Esophagus squamous epithelium (tissue), 5 donors: ENCODE measurements at regions not wholly inside any gene's neighbourhood (a gene's known extent, or its start where the extent isn't known, plus 50 kb on each side); places are given as distances from the start of the nearest gene placed in this dataset.

Experiments
- DNase-seq: peaks from one replicate; lab custom pipeline; 2025; lab: John Stamatoyannopoulos, UW
- H3K27ac ChIP-seq, 4 donors: fragments of 200-600 bp; sonication (generic); one replicate each; pipeline ENCODE4 v1.5.1; 2016 to 2019; ENCODE audit warnings: mild to moderate bottlenecking in 1 of 4
- H3K27me3 ChIP-seq, 4 donors: fragments of 200-600 bp; sonication (generic); 1 replicate in 3 of 4; 2 replicates in 1 of 4; pipeline versions ENCODE4 v1.5.1 to v1.6.0; 2017 to 2021; ENCODE audit warnings: antibody characterized with exemption in 1 of 4
- H3K36me3 ChIP-seq, 3 donors: fragments of 200-600 bp; sonication (generic); one replicate each; pipeline ENCODE4 v1.5.1; 2016 to 2019
- H3K4me1 ChIP-seq, 3 donors: fragments of 200-600 bp; sonication (generic); one replicate each; pipeline ENCODE4 v1.5.1; 2017 to 2019
- H3K4me3 ChIP-seq, 4 donors: fragments of 200-600 bp; sonication (generic); 1 replicate in 3 of 4; 2 replicates in 1 of 4; pipeline ENCODE4 v1.5.1; 2016 to 2019; ENCODE audit warnings: mild to moderate bottlenecking in 2 of 4, moderate library complexity in 1 of 4
- H3K9me3 ChIP-seq, 3 donors: fragments of 200-600 bp; sonication (generic); one replicate each; pipeline ENCODE4 v1.5.1; 2016 to 2019
- CTCF ChIP-seq, 6 experiments: fragments of 450-650 bp in 4 of 6; fragments of 200-600 bp in 2 of 6; sonication (generic) in 2 of 6; IDR thresholded peaks; one replicate each; pipeline ENCODE4 v1.5.1; 2016 to 2019; ENCODE audit warnings: antibody characterized with exemption in 6 of 6, mild to moderate bottlenecking in 4 of 6, moderate library complexity in 4 of 6
- POLR2A ChIP-seq, 4 donors: fragments of 450-650 bp; IDR thresholded peaks; one replicate each; pipeline ENCODE4 v1.6.1; 2017; ENCODE audit warnings: antibody characterized with exemption in 4 of 4, mild to moderate bottlenecking in 4 of 4, moderate library complexity in 3 of 4
- WGBS, 2 donors: methylation state at CpG; one replicate each; pipeline ENCODE4 v1.1.5; 2018; 5-methylcytosine and 5-hydroxymethylcytosine counted together
- intact Hi-C: fragments of 100-400 bp; cut with DNase I; formaldehyde crosslinking; loops from one replicate; pipeline ENCODE4 v1.15.0; 2022
- donor health status: DM: yes; HTN: yes; CAD: no.

GRCh38 chr4:120354381-120354780 is 287.7 kb upstream of the MAD2L1 start:
- WGBS, 2 donors, result 20 to 48% methylated on average over 1 of the region's 1 CpG
- DNase-seq, result no peak
- intact Hi-C loops, result no loop called here
- no peak for TF ChIP-seq POLR2A (IDR thresholded peaks at IDR 0.05)
- TF ChIP-seq CTCF (IDR thresholded peaks at IDR 0.05), result no peak
- H3K27ac ChIP-seq, result no peak overlapping the region
- H3K4me3 ChIP-seq, result no peak overlapping the region
- H3K4me1 ChIP-seq, result no peaks in the 10 kb centered on the region
- no peaks in the 10 kb centered on the region for H3K9me3 ChIP-seq
- H3K36me3 ChIP-seq, result no peaks in the 10 kb centered on the region
- no peaks in the 10 kb centered on the region for H3K27me3 ChIP-seq

DNA sequence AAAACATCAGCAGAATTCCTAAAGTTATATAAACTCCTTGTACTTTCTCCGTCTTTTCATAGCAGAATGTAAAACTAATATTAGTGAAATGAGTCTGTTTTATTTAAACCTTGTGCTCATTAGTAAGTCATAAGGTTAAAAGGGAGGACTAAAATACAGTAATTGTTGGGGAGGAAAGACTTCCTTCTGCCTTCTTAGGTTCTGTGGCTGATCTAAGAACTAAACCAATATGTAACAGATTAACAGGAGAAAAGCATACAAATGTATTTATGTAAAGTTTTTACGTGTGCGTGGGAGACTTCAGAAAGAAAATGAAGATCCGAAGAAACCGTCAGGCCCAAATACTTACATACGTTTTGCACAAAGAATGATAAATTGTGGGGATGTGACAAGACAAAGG is 286.6 kb upstream of the MAD2L1 start:
- 71 to 74% methylated on average over 6 of the region's 6 CpGs for WGBS, 2 donors
- H3K27ac ChIP-seq, result no peak overlapping the region
- no peak overlapping the region for H3K4me3 ChIP-seq
- intact Hi-C loops, result no loop called here
- no peaks in the 10 kb centered on the region for H3K9me3 ChIP-seq
- H3K27me3 ChIP-seq, result no peaks in the 10 kb centered on the region
- no peaks in the 10 kb centered on the region for H3K4me1 ChIP-seq
- H3K36me3 ChIP-seq, result no peaks in the 10 kb centered on the region
- TF ChIP-seq POLR2A (IDR thresholded peaks at IDR 0.05) (no peak), CTCF (IDR thresholded peaks at IDR 0.05) (no peak)
- no peak for DNase-seq

GRCh38 chr4:120352739-120353138 is 286.1 kb upstream of the MAD2L1 start:
- intact Hi-C loops, result no loop called here
- TF ChIP-seq CTCF (IDR thresholded peaks at IDR 0.05) (no peak), POLR2A (IDR thresholded peaks at IDR 0.05) (no peak)
- Histone ChIP-seq H3K4me3 (no peak overlapping the region), H3K9me3 (no peaks in the 10 kb centered on the region), H3K27ac (no peak overlapping the region), H3K27me3 (no peaks in the 10 kb centered on the region), H3K36me3 (no peaks in the 10 kb centered on the region), H3K4me1 (no peaks in the 10 kb centered on the region)
- 75 to 89% methylated on average over 1 of the region's 1 CpG for WGBS, 2 donors
- DNase-seq, result no peak

DNA sequence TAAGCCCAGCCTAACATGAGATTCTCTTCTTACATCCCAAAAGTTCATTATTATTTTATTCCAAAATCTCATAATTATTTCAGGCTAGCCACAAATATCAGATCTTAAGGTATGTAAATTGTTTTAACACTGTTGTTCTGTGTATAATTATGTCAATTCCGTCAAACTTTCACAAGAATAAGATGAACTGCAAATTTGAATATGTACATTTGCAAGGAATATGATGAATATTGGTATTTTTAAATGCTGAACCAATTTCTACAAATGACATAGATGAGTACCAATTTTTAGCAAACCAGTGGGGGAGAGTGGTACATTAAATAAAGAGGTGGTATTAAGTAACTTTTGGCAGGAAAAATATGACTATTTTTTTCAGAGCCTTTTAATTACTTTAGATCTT is 282.3 kb upstream of the MAD2L1 start:
- Histone ChIP-seq H3K36me3 (no peaks in the 10 kb centered on the region), H3K27ac (no peak overlapping the region), H3K4me1 (no peaks in the 10 kb centered on the region), H3K4me3 (no peak overlapping the region), H3K9me3 (no peaks in the 10 kb centered on the region), H3K27me3 (no peaks in the 10 kb centered on the region)
- WGBS, 2 donors, result 79 to 87% methylated on average over 1 of the region's 1 CpG
- intact Hi-C loops, result no loop called here
- DNase-seq, result no peak
- no peak for TF ChIP-seq POLR2A (IDR thresholded peaks at IDR 0.05)

DNA sequence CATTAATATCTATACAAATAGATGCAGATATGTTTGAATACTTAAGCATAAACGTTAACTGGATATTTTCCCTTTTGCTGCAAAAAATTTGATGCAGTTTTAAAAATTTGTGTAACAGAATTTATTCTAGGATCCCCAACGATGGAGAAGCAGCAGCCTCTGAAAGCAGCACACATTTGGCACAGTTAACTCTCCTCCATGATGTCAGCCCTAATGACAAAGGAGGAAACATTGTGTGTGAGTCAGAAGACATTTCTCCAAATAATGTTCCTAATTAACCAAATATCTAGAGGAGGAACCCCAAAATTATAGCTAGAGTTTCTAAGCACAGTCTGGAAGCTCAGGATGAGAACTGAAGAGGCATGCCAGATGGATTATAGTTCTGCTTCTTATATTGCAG is 281.9 kb upstream of the MAD2L1 start:
- intact Hi-C loops, result no loop called here
- Histone ChIP-seq H3K4me1 (no peaks in the 10 kb centered on the region), H3K4me3 (no peak overlapping the region), H3K27me3 (no peaks in the 10 kb centered on the region), H3K9me3 (no peaks in the 10 kb centered on the region), H3K27ac (no peak overlapping the region), H3K36me3 (no peaks in the 10 kb centered on the region)
- TF ChIP-seq POLR2A (IDR thresholded peaks at IDR 0.05) (no peak), CTCF (IDR thresholded peaks at IDR 0.05) (no peak)
- no peak for DNase-seq
- WGBS, 2 donors, result 15 to 17% methylated on average over 2 of the region's 2 CpGs
